WERI-Rb-1 (cell line): ENCODE measurements at regions not wholly inside any gene's neighbourhood (a gene's known extent, or its start where the extent isn't known, plus 50 kb on each side); places are given as distances from the start of the nearest gene placed in this dataset.
A peak's percentile ranks its signal among the peaks of the same experiment; 100 is the strongest.
"Not testable (repeated sequence)": the region's sequence is repeated elsewhere in the genome, so short reads cannot be mapped to it uniquely, and the experiment has no call there.

ENCODE experiments used
- DNase-seq: peaks from one replicate; pipeline ENCODE4 v3.0.0-alpha.2; 2020
- H3K27ac ChIP-seq: fragments of 250-450 bp; sonication (Bioruptor Pico); 2 replicates; pipeline ENCODE4 v1.5.1; 2020; ENCODE audit warnings: mild to moderate bottlenecking, moderate library complexity
- H3K27me3 ChIP-seq: fragments of 250-450 bp; sonication (Bioruptor Pico); 2 replicates; pipeline ENCODE4 v1.5.1; 2021; ENCODE audit warnings: mild to moderate bottlenecking, low read depth, moderate library complexity; ENCODE audit not compliant: insufficient read depth, severe bottlenecking
- H3K36me3 ChIP-seq: fragments of 250-450 bp; sonication (Bioruptor Pico); 2 replicates; pipeline ENCODE4 v1.5.1; 2020; ENCODE audit warnings: mild to moderate bottlenecking, moderate library complexity
- H3K4me3 ChIP-seq: 2 replicates; pipeline ENCODE4 v1.5.1; 2011; ENCODE audit warnings: low read depth, mild to moderate bottlenecking, control low read depth, low read length
- H3K9me3 ChIP-seq: fragments of 250-450 bp; sonication (Bioruptor Pico); 2 replicates; pipeline ENCODE4 v1.5.1; 2021; ENCODE audit warnings: mild to moderate bottlenecking, moderate library complexity; ENCODE audit not compliant: severe bottlenecking
- CTCF ChIP-seq: IDR thresholded peaks from 2 replicates; pipeline ENCODE4 v1.5.1; 2011; ENCODE audit warnings: low read depth, mild to moderate bottlenecking, control low read depth, inconsistent platforms, low read length

- no peak for DNase-seq
- no peak for TF ChIP-seq CTCF
- Histone ChIP-seq H3K36me3 (no peaks in the 10 kb centered on the region), H3K9me3 (no peaks in the 10 kb centered on the region), H3K4me3 (no peak overlapping the region), H3K27ac (no peak overlapping the region), H3K27me3 (no peaks in the 10 kb centered on the region)
Measured at GRCh38 chr7:81467964-81468363, 301.9 kb downstream of the HGF start.

GRCh38 chr7:81462672-81463071, 307.2 kb downstream of the HGF start:
- Histone ChIP-seq H3K4me3 (no peak overlapping the region), H3K27ac (no peak overlapping the region), H3K36me3 (no peaks in the 10 kb centered on the region), H3K9me3 (no peaks in the 10 kb centered on the region), H3K27me3 (no peaks in the 10 kb centered on the region)
- no peak for DNase-seq
- no peak for TF ChIP-seq CTCF

GRCh38 chr7:81460250-81461045, 309.4 kb downstream of the HGF start:
- no peak for DNase-seq
- TF ChIP-seq CTCF: no peak

GRCh38 chr7:81459485-81459884, 310.4 kb downstream of the HGF start:
- no peak overlapping the region for H3K4me3 ChIP-seq
- no peaks in the 10 kb centered on the region for H3K27me3 ChIP-seq
- H3K9me3 ChIP-seq: no peaks in the 10 kb centered on the region
- H3K27ac ChIP-seq: no peak overlapping the region
- no peaks in the 10 kb centered on the region for H3K36me3 ChIP-seq
- no peak for TF ChIP-seq CTCF
- no peak for DNase-seq

More at GRCh38 chr7:81460250-81461045, 309.4 kb downstream of the HGF start:
- no peak overlapping the region for H3K27ac ChIP-seq
- H3K9me3 ChIP-seq: no peaks in the 10 kb centered on the region
- no peaks in the 10 kb centered on the region for H3K36me3 ChIP-seq
- no peaks in the 10 kb centered on the region for H3K27me3 ChIP-seq
- H3K4me3 ChIP-seq: no peak overlapping the region

GRCh38 chr7:81457852-81458522, 311.9 kb downstream of the HGF start:
- Histone ChIP-seq H3K27ac (no peak overlapping the region), H3K27me3 (no peaks in the 10 kb centered on the region), H3K36me3 (no peaks in the 10 kb centered on the region), H3K9me3 (no peaks in the 10 kb centered on the region), H3K4me3 (no peak overlapping the region)
- no peak for DNase-seq
- 0 out of 2 replicates have a peak, but pooled peaks have one; percentile 7 for TF ChIP-seq CTCF

- H3K27ac ChIP-seq, DNase-seq, H3K36me3 ChIP-seq: not testable (repeated sequence)
Measured at GRCh38 chr7:81453770-81454169, 316.1 kb downstream of the HGF start.

More at GRCh38 chr7:81453770-81454169, 316.1 kb downstream of the HGF start:
- H3K27me3 ChIP-seq, H3K4me3 ChIP-seq, H3K9me3 ChIP-seq: not testable (repeated sequence)
